H9 (cell line): ENCODE measurements at regions not wholly inside any gene's neighbourhood (a gene's known extent, or its start where the extent isn't known, plus 50 kb on each side); places are given as distances from the start of the nearest gene placed in this dataset.

Source experiments
- DNase-seq: peaks from one replicate; pipeline ENCODE4 v3.0.0-alpha.2; 2017
- H2AFZ ChIP-seq: one replicate; pipeline ENCODE4 v1.6.1; 2013; ENCODE audit warnings: mild to moderate bottlenecking, low read length, control low read depth, moderate library complexity
- H2AK5ac ChIP-seq: 2 replicates; pipeline ENCODE4 v1.6.1; 2013; ENCODE audit warnings: low read length, control low read depth, mixed read lengths; ENCODE audit not compliant: insufficient read length
- H2BK120ac ChIP-seq: one replicate; pipeline ENCODE4 v1.6.1; 2013; ENCODE audit warnings: low read depth, mild to moderate bottlenecking, low read length, control low read depth, inconsistent platforms; ENCODE audit not compliant: poor library complexity, severe bottlenecking
- H2BK12ac ChIP-seq: 2 replicates; pipeline ENCODE4 v1.6.1; 2013; ENCODE audit warnings: low read length, control low read depth, mixed read lengths, low read depth; ENCODE audit not compliant: insufficient read length
- H2BK15ac ChIP-seq: 2 replicates; pipeline ENCODE4 v1.6.1; 2013; ENCODE audit warnings: low read depth, low read length, control low read depth
- H2BK20ac ChIP-seq: one replicate; pipeline ENCODE4 v1.6.1; 2013; ENCODE audit warnings: low read depth, mild to moderate bottlenecking, low read length, control low read depth, inconsistent platforms; ENCODE audit not compliant: poor library complexity, severe bottlenecking
- H2BK5ac ChIP-seq: 2 replicates; pipeline ENCODE4 v1.6.1; 2013; ENCODE audit warnings: low read length, control low read depth, mixed read lengths; ENCODE audit not compliant: insufficient read length
- H3K14ac ChIP-seq: 2 replicates; pipeline ENCODE4 v1.6.1; 2013; ENCODE audit warnings: low read length, control low read depth; ENCODE audit not compliant: insufficient read depth
- H3K18ac ChIP-seq: 2 replicates; pipeline ENCODE4 v1.6.1; 2013; ENCODE audit warnings: low read depth, mild to moderate bottlenecking, mixed read lengths, low read length, control low read depth; ENCODE audit not compliant: insufficient read length
- H3K23ac ChIP-seq: 2 replicates; pipeline ENCODE4 v1.6.1; 2013; ENCODE audit warnings: low read length, control low read depth, mixed read lengths, low read depth; ENCODE audit not compliant: insufficient read length
- H3K23me2 ChIP-seq: 2 replicates; pipeline ENCODE4 v1.6.1; 2013; ENCODE audit warnings: low read depth, mild to moderate bottlenecking, mixed read lengths, low read length, control low read depth; ENCODE audit not compliant: insufficient read length, poor library complexity, severe bottlenecking
- H3K27ac ChIP-seq: 2 replicates; pipeline ENCODE4 v1.5.1; 2013; ENCODE audit warnings: low read length, control low read depth, mixed read lengths, low read depth; ENCODE audit not compliant: insufficient read length
- H3K27me3 ChIP-seq: 2 replicates; pipeline ENCODE4 v1.6.1; 2013; ENCODE audit warnings: low read length, control low read depth, inconsistent platforms; ENCODE audit not compliant: insufficient read depth
- H3K4ac ChIP-seq: 2 replicates; pipeline ENCODE4 v1.6.1; 2013; ENCODE audit warnings: low read depth, mild to moderate bottlenecking, control low read depth, inconsistent platforms, low read length, moderate library complexity
- H3K4me1 ChIP-seq: 2 replicates; pipeline ENCODE4 v1.6.1; 2013; ENCODE audit warnings: low read length, control low read depth, inconsistent platforms; ENCODE audit not compliant: insufficient read depth
- H3K4me2 ChIP-seq: 2 replicates; pipeline ENCODE4 v1.6.1; 2013; ENCODE audit warnings: low read length, control low read depth, mixed read lengths; ENCODE audit not compliant: insufficient read length, insufficient read depth
- H3K56ac ChIP-seq: 2 replicates; pipeline ENCODE4 v1.6.1; 2013; ENCODE audit warnings: low read depth, mild to moderate bottlenecking, mixed read lengths, low read length, control low read depth; ENCODE audit not compliant: insufficient read length
- H3K79me1 ChIP-seq: 2 replicates; pipeline ENCODE4 v1.6.1; 2013; ENCODE audit warnings: low read depth, mild to moderate bottlenecking, moderate library complexity, low read length, control low read depth, inconsistent platforms; ENCODE audit not compliant: insufficient read depth, poor library complexity, severe bottlenecking
- H3K79me2 ChIP-seq: 2 replicates; pipeline ENCODE4 v1.6.1; 2013; ENCODE audit warnings: low read length, control low read depth, inconsistent platforms; ENCODE audit not compliant: insufficient read depth
- H3K9ac ChIP-seq: 2 replicates; pipeline ENCODE4 v1.6.1; 2013; ENCODE audit warnings: low read length, control low read depth, mixed read lengths; ENCODE audit not compliant: insufficient read length; ENCODE audit errors: extremely low read depth
- H3K9me3 ChIP-seq: one replicate; pipeline ENCODE4 v1.6.1; 2013; ENCODE audit warnings: low read depth, low read length, inconsistent platforms; ENCODE audit not compliant: control insufficient read depth
- H3T11ph ChIP-seq: one replicate; pipeline ENCODE4 v1.6.1; 2013; ENCODE audit warnings: mild to moderate bottlenecking, low read length, control low read depth, inconsistent platforms
- H4K20me1 ChIP-seq: one replicate; pipeline ENCODE4 v1.6.1; 2013; ENCODE audit not compliant: control insufficient read depth, insufficient read length, insufficient read depth
- H4K5ac ChIP-seq: 2 replicates; pipeline ENCODE4 v1.6.1; 2013; ENCODE audit warnings: low read depth, mild to moderate bottlenecking, mixed read lengths, low read length, control low read depth; ENCODE audit not compliant: insufficient read length
- H4K8ac ChIP-seq: replicated peaks from 2 replicates; pipeline ENCODE4 v1.6.1; 2013; ENCODE audit warnings: low read length, control low read depth, mixed read lengths, low read depth; ENCODE audit not compliant: insufficient read length
- H4K91ac ChIP-seq: 2 replicates; pipeline ENCODE4 v1.6.1; 2013; ENCODE audit warnings: low read depth, mild to moderate bottlenecking, moderate library complexity, mixed read lengths, low read length, control low read depth; ENCODE audit not compliant: insufficient read length
- H3K27ac Mint-ChIP-seq, 3 experiments: 2 replicates in 2 of 3; 3 replicates in 1 of 3; pipeline ENCODE4 v1.8.0; 2020 to 2021; ENCODE audit warnings: mixed read lengths in 3 of 3, mild to moderate bottlenecking in 1 of 3, moderate library complexity in 1 of 3
- H3K27me3 Mint-ChIP-seq: 2 replicates; pipeline ENCODE4 v1.8.0; 2021; ENCODE audit warnings: low read depth, mild to moderate bottlenecking, moderate library complexity, mixed read lengths
- H3K36me3 Mint-ChIP-seq, 3 experiments: 2 replicates in 2 of 3; 3 replicates in 1 of 3; pipeline ENCODE4 v1.8.0; 2020 to 2021; ENCODE audit warnings: low read depth in 3 of 3, mixed read lengths in 3 of 3; ENCODE audit not compliant: insufficient read depth in 1 of 3
- H3K4me1 Mint-ChIP-seq, 2 experiments: 2 replicates each; pipeline ENCODE4 v1.8.0; 2020; ENCODE audit warnings: mixed read lengths in 2 of 2
- H3K4me3 Mint-ChIP-seq, 2 experiments: 2 replicates in 1 of 2; 3 replicates in 1 of 2; pipeline ENCODE4 v1.8.0; 2020 to 2021; ENCODE audit warnings: mild to moderate bottlenecking in 2 of 2, mixed read lengths in 2 of 2, moderate library complexity in 1 of 2
- H3K9me3 Mint-ChIP-seq, 2 experiments: 2 replicates in 1 of 2; 3 replicates in 1 of 2; pipeline ENCODE4 v1.8.0; 2020; ENCODE audit warnings: mild to moderate bottlenecking in 2 of 2, mixed read lengths in 2 of 2, moderate library complexity in 1 of 2
- CTCF ChIP-seq: fragments of 200-600 bp; sonication (generic); conservative IDR thresholded peaks from 3 replicates; pipeline ENCODE4 v1.8.0; 2021; ENCODE audit warnings: antibody characterized with exemption, mild to moderate bottlenecking
- WGBS: extraction: QIAGEN DNeasy Blood & Tissue Kit; methylation state at CpG from one replicate; pipeline ENCODE4 v1.1.7; 2013; ENCODE audit warnings: missing lambda C conversion rate, low lambda C conversion rate, mixed read lengths; ENCODE audit not compliant: insufficient read length; ENCODE audit errors: extremely low coverage; 5-methylcytosine and 5-hydroxymethylcytosine counted together

GRCh38 chr9:84146893-84147710 is 166.5 kb downstream of the RMI1 start:
- Histone ChIP-seq H3K27me3 (peaks cover 11% of the 10 kb centered on the region; the same call in 1 of the 2 replicates), H2BK5ac (no peak overlapping the region), H4K20me1 (no peaks in the 10 kb centered on the region), H3K4me2 (no peak overlapping the region), H3K27ac (no peak overlapping the region), H4K91ac (no peak overlapping the region), H3K18ac (no peak overlapping the region), H2BK12ac (no peak overlapping the region), H3K23ac (no peak overlapping the region), H4K8ac (no peak overlapping the region), H3K4me1 (peaks cover 8% of the 10 kb centered on the region; the same call in 1 of the 2 replicates), H3K4ac (no peak overlapping the region), H3K14ac (no peak overlapping the region), H4K5ac (no peak overlapping the region), H3K9ac (no peak overlapping the region), H3K79me2 (no peaks in the 10 kb centered on the region), H3T11ph (no peak overlapping the region), H3K9me3 (no peaks in the 10 kb centered on the region), H2BK120ac (no peak overlapping the region), H2AFZ (no peak overlapping the region), H2BK15ac (no peak overlapping the region), H2BK20ac (no peak overlapping the region), H3K56ac (no peak overlapping the region), H2AK5ac (no peak overlapping the region), H3K23me2 (no peaks in the 10 kb centered on the region), H3K79me1 (no peaks in the 10 kb centered on the region)
- Mint-ChIP-seq H3K9me3 (peaks cover 0 to 5% of the 10 kb centered on the region in 2 experiments; a peak in 2 of 5 replicates), H3K4me1 (peaks cover 25 to 31% of the 10 kb centered on the region in 2 experiments), H3K36me3 (no peaks in the 10 kb centered on the region), H3K27me3 (peaks cover 81% of the 10 kb centered on the region), H3K4me3 (no peak overlapping the region), H3K27ac (no peak overlapping the region; a peak in 1 of 7 replicates)
- DNase-seq, result no peak
- no peak for TF ChIP-seq CTCF
- no CpG with 5 or more reads among the region's 6 CpGs for WGBS
